SK-N-MC (cell line): ENCODE measurements at regions not wholly inside any gene's neighbourhood (a gene's known extent, or its start where the extent isn't known, plus 50 kb on each side); places are given as distances from the start of the nearest gene placed in this dataset.

ENCODE experiments used
- DNase-seq: peaks from one replicate; pipeline ENCODE4 v3.0.0-alpha.2; 2011; ENCODE audit warnings: low read depth, low spot score
- H3K27ac ChIP-seq: fragments of 200-600 bp; sonication (generic); 2 replicates; pipeline ENCODE4 v1.5.1; 2016; ENCODE audit warnings: mixed run types
- H3K36me3 ChIP-seq: fragments of 200-600 bp; sonication (generic); 2 replicates; pipeline ENCODE4 v1.6.1; 2017; ENCODE audit warnings: antibody characterized with exemption, low read length, mixed read lengths; ENCODE audit not compliant: insufficient read depth
- H3K4me3 ChIP-seq: fragments of 200-600 bp; sonication (generic); 2 replicates; pipeline ENCODE4 v1.5.1; 2016
- H3K9ac ChIP-seq: fragments of 200-600 bp; sonication (generic); 2 replicates; pipeline ENCODE4 v1.8.0; 2017; ENCODE audit warnings: mixed run types, mixed read lengths; ENCODE audit not compliant: insufficient read length
- H3K9me3 ChIP-seq: fragments of 200-600 bp; sonication (generic); 2 replicates; pipeline ENCODE4 v1.6.1; 2017; ENCODE audit warnings: low read depth, mild to moderate bottlenecking, antibody characterized with exemption, low read length, moderate library complexity, mixed read lengths
- EZH2 ChIP-seq: fragments of 200-600 bp; sonication (generic); IDR thresholded peaks from one replicate; pipeline ENCODE4 v1.6.1; 2017; ENCODE audit warnings: antibody characterized with exemption
- FOXP2 ChIP-seq: optimal IDR thresholded peaks from 2 replicates; pipeline ENCODE3; 2011; ENCODE audit warnings: mild to moderate bottlenecking, moderate library complexity; ENCODE audit not compliant: insufficient read depth; ENCODE audit errors: extremely low read length, control extremely low read depth
- POLR2AphosphoS5 ChIP-seq: IDR thresholded peaks from 2 replicates; pipeline ENCODE4 v1.6.1; 2012; ENCODE audit warnings: mild to moderate bottlenecking, low read depth, low read length, borderline replicate concordance

DNA sequence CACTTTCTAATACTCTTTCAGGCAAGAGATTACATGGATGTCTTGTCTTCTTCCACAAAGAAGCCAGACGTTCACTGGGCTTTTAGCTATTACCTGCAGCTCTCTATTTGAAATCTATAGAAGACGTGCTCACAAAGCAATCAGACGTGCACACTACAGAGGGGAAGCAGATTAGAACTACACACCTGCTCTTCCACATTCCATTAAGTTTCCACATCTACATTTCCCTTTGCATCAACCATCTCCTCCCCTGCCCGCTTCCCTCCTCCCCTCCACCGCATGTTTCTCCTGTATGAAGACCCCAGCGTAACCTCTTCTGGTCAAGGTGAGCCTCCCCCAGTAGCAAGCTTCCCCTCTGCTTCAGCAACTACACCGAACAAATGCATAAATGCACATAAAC is 119.8 kb downstream of the DHX15 start:
- Histone ChIP-seq H3K9ac (no peak overlapping the region), H3K36me3 (no peaks in the 10 kb centered on the region), H3K4me3 (no peak overlapping the region), H3K27ac (no peak overlapping the region), H3K9me3 (no peaks in the 10 kb centered on the region)
- DNase-seq, result no peak
- TF ChIP-seq FOXP2, result no peak
- TF ChIP-seq POLR2AphosphoS5, result no peak
- no peak for TF ChIP-seq EZH2

DNA sequence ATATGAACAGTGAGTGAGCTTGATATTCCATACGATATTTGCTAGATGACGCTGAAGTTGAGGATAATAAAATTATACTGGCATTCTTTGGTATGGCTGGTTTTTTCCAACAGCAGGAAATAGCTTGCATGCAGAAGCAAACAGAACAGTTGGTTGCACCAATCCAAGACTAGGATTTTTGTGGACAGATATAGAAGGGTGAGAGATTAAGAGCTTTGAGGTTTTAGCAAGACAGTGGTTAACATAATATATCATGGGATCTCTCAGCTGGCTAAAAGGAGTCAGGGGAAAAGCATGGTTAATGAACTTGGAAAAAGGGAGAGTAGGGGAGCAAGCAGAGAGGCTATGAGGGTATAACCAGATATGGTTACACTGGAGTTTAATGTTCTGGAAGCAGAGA is 127.9 kb downstream of the DHX15 start:
- Histone ChIP-seq H3K9ac (no peak overlapping the region), H3K36me3 (no peaks in the 10 kb centered on the region), H3K4me3 (no peak overlapping the region), H3K9me3 (no peaks in the 10 kb centered on the region), H3K27ac (no peak overlapping the region)
- no peak for TF ChIP-seq FOXP2
- TF ChIP-seq POLR2AphosphoS5, result no peak
- TF ChIP-seq EZH2, result no peak
- DNase-seq, result no peak

DNA sequence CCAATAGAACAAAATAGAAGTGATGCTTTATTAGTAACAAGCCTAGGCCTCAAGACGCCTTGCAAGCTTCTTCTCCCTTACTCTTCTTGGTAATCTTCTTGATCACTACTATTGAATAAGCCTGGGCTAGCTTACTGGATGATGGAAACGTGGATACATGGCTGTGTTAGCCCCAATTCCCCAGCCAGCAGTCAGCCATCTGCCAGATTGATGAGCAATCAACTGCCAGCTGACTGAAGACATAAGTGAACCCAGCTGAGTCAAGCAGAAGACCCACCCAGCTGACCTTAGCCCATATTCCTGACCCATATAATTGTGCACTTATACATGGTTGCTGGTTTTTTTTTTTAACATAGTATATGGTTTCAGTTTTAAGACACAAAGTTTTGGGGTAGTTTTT is 130.4 kb downstream of the DHX15 start:
- H3K27ac ChIP-seq, result no peak overlapping the region
- no peaks in the 10 kb centered on the region for H3K36me3 ChIP-seq
- no peak for DNase-seq
- H3K9ac ChIP-seq, result no peak overlapping the region
- TF ChIP-seq POLR2AphosphoS5, result no peak
- TF ChIP-seq FOXP2, result no peak
- TF ChIP-seq EZH2, result no peak
- no peaks in the 10 kb centered on the region for H3K9me3 ChIP-seq
- H3K4me3 ChIP-seq, result no peak overlapping the region

DNA sequence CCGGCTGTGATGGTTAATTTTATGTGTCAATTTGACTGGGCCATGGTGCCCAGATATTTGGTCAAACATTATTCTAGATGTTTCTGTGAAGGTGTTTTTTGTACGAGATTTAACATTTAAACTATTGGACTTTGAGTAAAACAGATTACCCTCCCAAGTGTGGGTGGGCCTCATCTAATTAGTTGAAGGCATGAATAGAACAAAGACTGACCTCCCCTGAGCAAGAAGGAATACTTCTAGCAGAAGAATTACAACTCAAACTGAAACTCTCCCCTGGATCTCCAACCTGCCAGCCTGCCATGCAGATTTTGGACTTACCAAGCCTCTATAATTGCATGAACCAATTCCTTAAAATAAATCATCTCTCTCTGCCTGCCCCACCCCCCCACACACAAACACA is 132.5 kb downstream of the DHX15 start:
- Histone ChIP-seq H3K9me3 (no peaks in the 10 kb centered on the region), H3K4me3 (no peak overlapping the region), H3K9ac (no peak overlapping the region), H3K27ac (no peak overlapping the region), H3K36me3 (no peaks in the 10 kb centered on the region)
- DNase-seq, result no peak
- TF ChIP-seq POLR2AphosphoS5 (no peak), FOXP2 (no peak), EZH2 (no peak)

DNA sequence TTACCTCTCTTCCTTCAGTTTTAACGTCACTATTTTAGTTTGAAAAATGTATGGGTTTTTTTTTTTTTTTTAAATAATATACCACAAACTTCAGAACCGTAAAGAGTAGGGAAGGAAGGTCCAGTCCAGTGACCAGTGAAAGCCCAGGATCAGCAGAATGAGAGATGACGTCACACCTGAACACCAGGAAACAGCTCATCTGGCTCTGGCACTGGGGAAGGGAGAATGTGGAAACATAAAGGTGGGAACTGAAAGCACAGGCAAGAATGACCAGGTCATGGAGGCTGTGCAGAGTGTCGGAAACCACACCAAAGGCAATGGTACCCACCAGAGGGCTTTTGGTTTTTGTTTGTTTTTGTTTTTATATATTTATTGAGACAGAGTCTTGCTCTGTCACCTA is 141.2 kb downstream of the DHX15 start:
- Histone ChIP-seq H3K9me3 (no peaks in the 10 kb centered on the region), H3K4me3 (no peak overlapping the region), H3K36me3 (no peaks in the 10 kb centered on the region), H3K9ac (no peak overlapping the region), H3K27ac (no peak overlapping the region)
- DNase-seq, result no peak
- no peak for TF ChIP-seq POLR2AphosphoS5
- TF ChIP-seq EZH2, result no peak
- TF ChIP-seq FOXP2, result no peak

DNA sequence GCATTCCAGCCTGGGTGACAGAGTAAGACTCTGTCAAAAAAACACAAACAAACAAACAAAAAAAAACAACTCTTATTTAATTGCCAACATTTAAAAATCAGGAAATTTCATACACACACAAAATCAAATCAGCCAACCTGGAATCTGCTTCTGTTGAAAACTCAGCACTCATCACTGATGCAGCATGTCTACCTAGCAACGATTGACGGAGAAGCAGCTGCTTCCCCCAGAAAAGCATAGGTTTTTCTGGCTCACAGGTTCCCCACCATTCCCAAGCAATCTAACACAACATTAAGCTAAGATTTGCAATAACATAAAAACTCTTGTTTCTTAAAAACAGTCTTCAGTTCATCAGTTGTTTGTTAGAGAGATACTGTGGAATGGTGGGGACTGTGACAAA is 143.6 kb downstream of the DHX15 start:
- H3K9me3 ChIP-seq, result no peaks in the 10 kb centered on the region
- H3K4me3 ChIP-seq, result no peak overlapping the region
- no peak for TF ChIP-seq FOXP2
- TF ChIP-seq EZH2, result no peak
- no peak for TF ChIP-seq POLR2AphosphoS5
- H3K27ac ChIP-seq, result no peak overlapping the region
- no peaks in the 10 kb centered on the region for H3K36me3 ChIP-seq
- no peak overlapping the region for H3K9ac ChIP-seq
- no peak for DNase-seq

DNA sequence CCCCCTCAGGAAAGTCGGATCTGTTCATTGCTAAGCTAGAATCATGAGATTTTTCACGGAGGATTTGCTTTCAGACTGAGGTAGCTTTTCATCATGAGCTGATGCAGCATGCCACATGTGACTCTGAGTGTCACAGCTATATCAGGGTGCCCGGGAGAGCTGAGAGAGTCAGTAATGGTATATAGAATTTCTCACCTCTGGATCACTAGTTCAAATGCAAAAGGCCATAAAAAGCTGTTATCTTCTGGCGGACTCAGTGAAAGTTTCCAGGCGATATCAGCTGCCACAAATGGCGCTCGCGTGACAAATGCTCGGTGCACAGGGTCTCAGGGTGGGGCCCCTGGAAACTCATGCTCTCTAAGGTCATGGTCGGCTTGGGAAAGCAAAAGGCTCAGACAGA is 150.1 kb downstream of the DHX15 start:
- Histone ChIP-seq H3K9ac (no peak overlapping the region), H3K27ac (no peak overlapping the region), H3K9me3 (no peaks in the 10 kb centered on the region), H3K36me3 (no peaks in the 10 kb centered on the region), H3K4me3 (no peak overlapping the region)
- no peak for DNase-seq
- no peak for TF ChIP-seq EZH2
- TF ChIP-seq FOXP2, result no peak
- no peak for TF ChIP-seq POLR2AphosphoS5

DNA sequence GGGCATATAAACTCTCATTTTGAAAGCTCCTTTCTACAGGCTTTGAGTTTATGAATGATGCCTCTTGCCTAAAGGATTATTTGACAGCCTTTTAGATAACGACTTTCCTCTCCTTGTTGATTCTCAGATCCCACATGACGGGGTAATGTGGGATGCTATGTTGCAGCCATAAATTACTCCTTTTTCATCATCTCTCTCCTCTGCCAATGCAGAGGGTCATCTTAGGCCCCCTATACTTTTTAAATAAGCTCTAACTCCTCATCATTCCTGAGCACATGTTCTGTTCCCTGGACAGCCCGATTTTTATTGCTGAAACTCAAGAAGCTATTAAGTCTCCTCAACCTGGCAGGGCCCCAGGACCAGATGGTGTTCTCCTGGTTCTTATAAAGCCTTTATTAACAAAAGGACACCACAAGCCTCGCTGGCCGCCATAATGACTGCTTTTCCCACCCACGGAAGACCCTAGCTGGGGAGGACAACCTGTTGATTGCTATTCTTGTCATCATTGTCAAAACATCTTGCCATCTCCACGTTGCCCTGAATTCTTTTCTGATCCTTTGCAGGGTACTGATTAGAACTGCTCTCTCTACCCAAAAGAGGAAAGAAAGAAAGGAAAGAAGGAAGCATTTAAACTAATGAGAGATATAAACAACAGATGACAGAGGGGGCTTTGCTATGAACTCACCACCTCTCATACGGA is 150.7 kb downstream of the DHX15 start:
- no peaks in the 10 kb centered on the region for H3K36me3 ChIP-seq
- H3K9me3 ChIP-seq, result no peaks in the 10 kb centered on the region
- no peak overlapping the region for H3K4me3 ChIP-seq
- no peak overlapping the region for H3K27ac ChIP-seq
- H3K9ac ChIP-seq, result no peak overlapping the region
- DNase-seq, result no peak
- TF ChIP-seq EZH2, result no peak

DNA sequence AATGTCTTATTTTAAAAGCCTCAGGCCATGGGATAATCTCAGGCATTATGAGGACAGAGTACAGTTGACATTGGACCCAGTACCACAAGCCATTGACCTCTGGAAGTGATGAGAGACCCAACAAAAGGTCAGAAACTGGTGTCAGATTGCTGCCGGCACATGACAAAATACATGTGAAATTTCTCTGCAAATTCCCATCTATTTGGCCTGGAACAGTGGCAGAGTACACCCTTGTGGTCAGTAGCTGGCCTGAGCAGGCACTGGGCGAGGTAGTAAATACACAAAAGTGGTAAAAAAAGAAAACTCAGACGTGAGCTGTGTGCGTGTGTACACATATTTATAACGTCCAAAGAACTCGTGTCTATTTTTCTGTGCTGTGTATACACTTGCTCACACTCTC is 155.5 kb downstream of the DHX15 start:
- no peaks in the 10 kb centered on the region for H3K36me3 ChIP-seq
- H3K4me3 ChIP-seq, result no peak overlapping the region
- H3K27ac ChIP-seq, result no peak overlapping the region
- no peaks in the 10 kb centered on the region for H3K9me3 ChIP-seq
- DNase-seq, result no peak
- H3K9ac ChIP-seq, result no peak overlapping the region
- no peak for TF ChIP-seq EZH2
- TF ChIP-seq POLR2AphosphoS5, result no peak
- TF ChIP-seq FOXP2, result no peak
